ENCODE measurements at regions not wholly inside any gene's neighbourhood (a gene's known extent, or its start where the extent isn't known, plus 50 kb on each side); places are given as distances from the start of the nearest gene placed in this dataset.
"Not testable (repeated sequence)": the region's sequence is repeated elsewhere in the genome, so short reads cannot be mapped to it uniquely, and the experiment has no call there.

GRCh38 chr1:208485512-208485911 lies 241.3 kb upstream of the PLXNA2 start:
- intact Hi-C loops (cut with micrococcal nuclease; ENCODE audit: unreplicated experiment) (no loop called here), in situ Hi-C loops (cut with HindIII; ENCODE audit: low pct_unique_long_range_greater_than_20kb, low sequenced_read_pairs) (no loop called here)
- no peaks in the 10 kb centered on the region for H3K9me3 ChIP-seq (ENCODE audit: control insufficient read depth, insufficient read depth, low read depth, low read length)
- TF ChIP-seq CTCF (IDR thresholded peaks at IDR 0.05) (no peak), SIN3A (IDR thresholded peaks at IDR 0.05; ENCODE audit: borderline replicate concordance, insufficient read depth, low read depth, low read length) (no peak), REST (IDR thresholded peaks at IDR 0.05; ENCODE audit: insufficient read depth in 1 of 2, low read depth in 2 of 2, low read length in 1 of 2) (no peak), POLR2AphosphoS5 (IDR thresholded peaks at IDR 0.05; ENCODE audit: low read depth, low read length) (no peak), TCF7L2 (IDR thresholded peaks at IDR 0.05; ENCODE audit: low read depth, low read length) (no peak)
- DNase-seq (ENCODE audit: low read depth, low spot score) (no peak), ATAC-seq (no peak)
- H3K4me3 ChIP-seq (ENCODE audit: low read depth in 2 of 2, low read length in 2 of 2), result no peak overlapping the region
- H3K27ac ChIP-seq (ENCODE audit: low read length), result no peak overlapping the region
- BruUV-seq (replicated peaks), result no TSS peak
- ChIA-PET CTCF (no interaction called here), POLR2A (no interaction called here)
- no peaks in the 10 kb centered on the region for H3K4me1 ChIP-seq (ENCODE audit: control insufficient read depth, insufficient read depth, low read length)
- H3K27me3 ChIP-seq (ENCODE audit: control insufficient read depth, insufficient read depth, low read length), result no peaks in the 10 kb centered on the region
- H3K36me3 ChIP-seq (ENCODE audit: control insufficient read depth, insufficient read depth, low read length), result no peaks in the 10 kb centered on the region

GRCh38 chr1:208486677-208487076 lies 242.5 kb upstream of the PLXNA2 start:
- ChIA-PET POLR2A (no interaction called here), CTCF (no interaction called here)
- Histone ChIP-seq H3K27me3 (ENCODE audit: control insufficient read depth, insufficient read depth, low read length) (no peaks in the 10 kb centered on the region), H3K4me1 (ENCODE audit: control insufficient read depth, insufficient read depth, low read length) (no peaks in the 10 kb centered on the region), H3K36me3 (ENCODE audit: control insufficient read depth, insufficient read depth, low read length) (no peaks in the 10 kb centered on the region), H3K9me3 (ENCODE audit: control insufficient read depth, insufficient read depth, low read depth, low read length) (no peaks in the 10 kb centered on the region), H3K27ac (ENCODE audit: low read length) (no peak overlapping the region), H3K4me3 (ENCODE audit: low read depth in 2 of 2, low read length in 2 of 2) (no peak overlapping the region)
- intact Hi-C loops (cut with micrococcal nuclease; ENCODE audit: unreplicated experiment), result no loop called here
- BruUV-seq (replicated peaks), result no TSS peak
- DNase-seq (ENCODE audit: low read depth, low spot score) (no peak), ATAC-seq (no peak)
- no peak for TF ChIP-seq CTCF (IDR thresholded peaks at IDR 0.05)
- TF ChIP-seq SIN3A (IDR thresholded peaks at IDR 0.05; ENCODE audit: borderline replicate concordance, insufficient read depth, low read depth, low read length), result no peak
- TF ChIP-seq POLR2AphosphoS5 (IDR thresholded peaks at IDR 0.05; ENCODE audit: low read depth, low read length), result no peak
- no peak for TF ChIP-seq TCF7L2 (IDR thresholded peaks at IDR 0.05; ENCODE audit: low read depth, low read length)
- TF ChIP-seq REST (IDR thresholded peaks at IDR 0.05; ENCODE audit: insufficient read depth in 1 of 2, low read depth in 2 of 2, low read length in 1 of 2), result no peak
- in situ Hi-C loops (cut with HindIII; ENCODE audit: low pct_unique_long_range_greater_than_20kb, low sequenced_read_pairs), result no loop called here

GRCh38 chr1:208488432-208488831 lies 244.2 kb upstream of the PLXNA2 start:
- H3K27me3 ChIP-seq (ENCODE audit: control insufficient read depth, insufficient read depth, low read length); H3K4me3 ChIP-seq (ENCODE audit: low read depth in 2 of 2, low read length in 2 of 2); ATAC-seq; H3K27ac ChIP-seq (ENCODE audit: low read length); H3K9me3 ChIP-seq (ENCODE audit: control insufficient read depth, insufficient read depth, low read depth, low read length); DNase-seq (ENCODE audit: low read depth, low spot score); in situ Hi-C loops (cut with HindIII; ENCODE audit: low pct_unique_long_range_greater_than_20kb, low sequenced_read_pairs); intact Hi-C loops (cut with micrococcal nuclease; ENCODE audit: unreplicated experiment); H3K4me1 ChIP-seq (ENCODE audit: control insufficient read depth, insufficient read depth, low read length); H3K36me3 ChIP-seq (ENCODE audit: control insufficient read depth, insufficient read depth, low read length); BruUV-seq (replicated peaks); POLR2A ChIA-PET; CTCF ChIA-PET: not testable (repeated sequence)
